Mesenchymal stem cell (in vitro differentiated cells and primary cell): ENCODE measurements at regions not wholly inside any gene's neighbourhood (a gene's known extent, or its start where the extent isn't known, plus 50 kb on each side); places are given as distances from the start of the nearest gene placed in this dataset.

ENCODE experiments used
- DNase-seq: peaks from one replicate; pipeline ENCODE4 v3.0.0-alpha.2; 2013
- H2AFZ ChIP-seq: one replicate; pipeline ENCODE4 v1.6.1; 2013; ENCODE audit warnings: low read depth, mild to moderate bottlenecking, control low read depth, inconsistent platforms, low read length, moderate library complexity
- H2AK5ac ChIP-seq: 2 replicates; pipeline ENCODE4 v1.6.1; 2013; ENCODE audit warnings: low read length, moderate library complexity, mild to moderate bottlenecking, inconsistent platforms; ENCODE audit not compliant: severe bottlenecking
- H2BK120ac ChIP-seq: one replicate; pipeline ENCODE4 v1.6.1; 2013; ENCODE audit warnings: low read depth, mild to moderate bottlenecking, inconsistent platforms, low read length, moderate library complexity
- H2BK12ac ChIP-seq, 2 experiments: one replicate each; pipeline ENCODE4 v1.6.1; 2013; ENCODE audit warnings: inconsistent platforms in 2 of 2, low read length in 2 of 2, mild to moderate bottlenecking in 2 of 2, moderate library complexity in 2 of 2, control low read depth in 1 of 2
- H2BK15ac ChIP-seq: one replicate; pipeline ENCODE4 v1.6.1; 2013; ENCODE audit warnings: mild to moderate bottlenecking, low read depth, inconsistent platforms; ENCODE audit not compliant: poor library complexity, severe bottlenecking
- H2BK5ac ChIP-seq: 2 replicates; pipeline ENCODE4 v1.6.1; 2013; ENCODE audit warnings: low read depth, mild to moderate bottlenecking, low read length, control low read depth, inconsistent platforms; ENCODE audit not compliant: poor library complexity, severe bottlenecking
- H3K14ac ChIP-seq, 2 experiments: one replicate each; pipeline ENCODE4 v1.6.1; 2013; ENCODE audit warnings: inconsistent platforms in 2 of 2, low read length in 2 of 2, control low read depth in 1 of 2, mild to moderate bottlenecking in 1 of 2, moderate library complexity in 1 of 2
- H3K18ac ChIP-seq, 2 experiments: one replicate each; pipeline ENCODE4 v1.6.1; 2013; ENCODE audit warnings: inconsistent platforms in 2 of 2, low read length in 2 of 2, control low read depth in 1 of 2, low read depth in 1 of 2, mild to moderate bottlenecking in 1 of 2
- H3K23ac ChIP-seq, 2 experiments: one replicate each; pipeline ENCODE4 v1.6.1; 2013; ENCODE audit warnings: inconsistent platforms in 2 of 2, low read length in 2 of 2, mild to moderate bottlenecking in 2 of 2, moderate library complexity in 2 of 2, control low read depth in 1 of 2
- H3K27ac ChIP-seq: 2 replicates; pipeline ENCODE4 v1.5.1; 2013; ENCODE audit warnings: mild to moderate bottlenecking, moderate library complexity, low read length, control low read depth, inconsistent platforms; ENCODE audit not compliant: poor library complexity, severe bottlenecking
- H3K27me3 ChIP-seq, 2 experiments: 2 replicates each; pipeline versions ENCODE4 v1.6.1 to v1.7.0; 2013; ENCODE audit warnings: low read length in 2 of 2, mild to moderate bottlenecking in 2 of 2, moderate library complexity in 2 of 2, control low read depth in 1 of 2, inconsistent platforms in 1 of 2; ENCODE audit not compliant: control insufficient read depth in 1 of 2, insufficient read depth in 1 of 2
- H3K36me3 ChIP-seq, 2 experiments: 2 replicates each; pipeline versions ENCODE4 v1.6.1 to v1.7.0; 2013; ENCODE audit warnings: low read length in 2 of 2, control low read depth in 1 of 2, inconsistent platforms in 1 of 2, low read depth in 1 of 2, mild to moderate bottlenecking in 1 of 2; ENCODE audit not compliant: insufficient read depth in 2 of 2, control insufficient read depth in 1 of 2
- H3K4ac ChIP-seq, 2 experiments: one replicate each; pipeline ENCODE4 v1.6.1; 2013; ENCODE audit warnings: inconsistent platforms in 2 of 2, low read length in 2 of 2, mild to moderate bottlenecking in 2 of 2, moderate library complexity in 2 of 2, control low read depth in 1 of 2, low read depth in 1 of 2
- H3K4me1 ChIP-seq: 2 replicates; pipeline ENCODE4 v1.6.1; 2013; ENCODE audit warnings: low read depth, low read length, control low read depth; ENCODE audit not compliant: control insufficient read depth, insufficient read depth
- H3K4me2 ChIP-seq: 2 replicates; pipeline ENCODE4 v1.6.1; 2013; ENCODE audit warnings: low read length, mild to moderate bottlenecking, inconsistent platforms; ENCODE audit not compliant: poor library complexity, severe bottlenecking
- H3K4me3 ChIP-seq, 2 experiments: 2 replicates each; pipeline versions ENCODE4 v1.5.1 to v1.7.0; 2013; ENCODE audit warnings: low read length in 2 of 2, mild to moderate bottlenecking in 2 of 2, control low read depth in 1 of 2, low read depth in 1 of 2; ENCODE audit not compliant: insufficient read depth in 1 of 2
- H3K79me1 ChIP-seq: replicated peaks from 2 replicates; pipeline ENCODE4 v1.6.1; 2013; ENCODE audit warnings: mild to moderate bottlenecking, control low read depth, low read length, inconsistent platforms; ENCODE audit not compliant: poor library complexity, severe bottlenecking
- H3K9ac ChIP-seq: 2 replicates; pipeline ENCODE4 v1.7.0; 2013; ENCODE audit warnings: mild to moderate bottlenecking, low read length, moderate library complexity
- H3K9me3 ChIP-seq: 2 replicates; pipeline ENCODE4 v1.7.0; 2013; ENCODE audit warnings: mild to moderate bottlenecking, low read length; ENCODE audit not compliant: control insufficient read depth
- H4K8ac ChIP-seq: one replicate; pipeline ENCODE4 v1.6.1; 2013; ENCODE audit warnings: inconsistent platforms, mild to moderate bottlenecking, low read length, moderate library complexity
- H4K91ac ChIP-seq: one replicate; pipeline ENCODE4 v1.6.1; 2013; ENCODE audit warnings: mild to moderate bottlenecking, low read length, inconsistent platforms
- WGBS: methylation state at CpG from one replicate; pipeline ENCODE4 v1.1.7; 2013; ENCODE audit warnings: mixed read lengths; 5-methylcytosine and 5-hydroxymethylcytosine counted together

DNA sequence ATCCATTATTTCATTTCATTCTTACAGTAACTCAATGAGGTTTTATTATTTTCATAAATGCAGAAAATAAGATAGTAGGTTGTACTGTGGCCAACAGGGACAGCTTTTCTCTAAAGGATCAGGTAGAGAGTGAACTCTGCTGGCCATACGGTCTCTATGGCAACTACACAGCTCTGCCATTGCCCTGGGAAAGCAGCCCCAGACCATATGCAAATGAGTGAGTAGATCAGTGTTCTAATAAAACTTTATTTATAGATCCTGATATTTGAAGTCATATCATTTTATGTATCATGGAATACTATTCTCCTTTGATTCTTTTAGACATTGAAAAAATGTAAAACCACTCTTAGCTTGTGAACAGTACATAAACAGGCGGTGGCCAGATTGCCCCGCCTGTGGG lies 192.5 kb upstream of the RREB1 start:
- no peak overlapping the region for H3K27ac ChIP-seq
- H3K4ac ChIP-seq: no peak overlapping the region
- no peak overlapping the region for H3K23ac ChIP-seq
- no peak overlapping the region for H4K8ac ChIP-seq
- no peak overlapping the region for H2BK120ac ChIP-seq
- peak overlapping the region; percentile 38 for H3K9ac ChIP-seq
- H2BK5ac ChIP-seq: no peak overlapping the region
- no peaks in the 10 kb centered on the region for H3K9me3 ChIP-seq
- H3K27me3 ChIP-seq: peaks cover 0 to 2% of the 10 kb centered on the region in 2 experiments
- H3K36me3 ChIP-seq: no peaks in the 10 kb centered on the region
- no peak overlapping the region for H3K4me2 ChIP-seq
- H2AK5ac ChIP-seq: no peak overlapping the region
- no peak overlapping the region for H4K91ac ChIP-seq
- no peak for DNase-seq
- H3K4me1 ChIP-seq: peaks cover 2% of the 10 kb centered on the region
- no peak overlapping the region for H2AFZ ChIP-seq
- H3K4me3 ChIP-seq: peak overlapping the region in 1 of 2 experiments; percentile 67
- H2BK15ac ChIP-seq: no peak overlapping the region
- H3K18ac ChIP-seq: no peak overlapping the region
- WGBS: 100% methylated on average over 3 of the region's 3 CpGs
- H2BK12ac ChIP-seq: no peak overlapping the region
- no peaks in the 10 kb centered on the region for H3K79me1 ChIP-seq
- no peak overlapping the region for H3K14ac ChIP-seq

DNA sequence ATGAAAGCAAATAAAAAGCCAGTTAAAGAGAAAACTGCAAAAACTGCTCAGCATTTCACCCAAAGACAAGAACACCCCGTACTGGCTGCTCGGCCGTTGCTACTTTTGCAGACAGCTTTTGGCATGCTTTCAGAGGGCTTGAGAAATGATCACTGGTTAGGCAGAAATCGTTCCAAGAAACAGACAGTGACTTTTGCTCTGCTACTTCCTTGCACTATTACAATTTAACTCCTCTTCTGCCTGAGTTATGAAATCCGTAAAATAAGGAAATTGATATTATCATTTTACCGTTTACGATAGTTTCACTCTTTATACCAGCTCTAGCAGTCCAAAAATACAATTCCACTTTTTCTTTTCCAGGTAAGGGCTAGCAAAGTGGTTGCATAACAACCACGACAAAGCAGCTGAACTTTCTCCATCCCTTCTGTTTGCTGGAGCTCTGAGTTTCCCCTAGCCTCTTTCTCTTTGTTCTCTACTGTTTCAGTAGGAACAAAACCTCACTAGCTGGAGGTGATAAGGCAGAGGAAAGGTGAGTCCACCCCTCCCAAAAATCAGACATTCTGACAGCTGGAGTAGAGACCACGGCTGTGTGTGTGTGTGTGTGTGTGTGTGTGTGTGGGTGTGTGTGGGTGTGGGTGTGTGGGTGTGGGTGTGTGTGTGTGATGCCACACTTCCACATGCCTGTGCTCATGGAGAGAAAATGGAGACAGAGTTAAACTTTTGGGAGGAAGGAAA lies 191.8 kb upstream of the RREB1 start:
- Histone ChIP-seq H3K4ac (no peak overlapping the region), H3K9me3 (no peaks in the 10 kb centered on the region), H2AK5ac (no peak overlapping the region), H4K8ac (peak overlapping the region; percentile 87), H3K4me2 (no peak overlapping the region), H4K91ac (peak overlapping the region; percentile 59), H3K36me3 (no peaks in the 10 kb centered on the region), H3K27me3 (peaks cover 0 to 2% of the 10 kb centered on the region in 2 experiments), H3K79me1 (no peaks in the 10 kb centered on the region), H2BK120ac (no peak overlapping the region), H3K23ac (peak overlapping the region in 1 of 2 experiments; percentile 15), H2BK5ac (no peak overlapping the region), H3K4me3 (peak overlapping the region in 1 of 2 experiments; percentile 67), H3K14ac (no peak overlapping the region), H2AFZ (no peak overlapping the region), H3K4me1 (peaks cover 2% of the 10 kb centered on the region), H2BK12ac (peak overlapping the region; percentile 15 to 55), H3K18ac (peak overlapping the region in 1 of 2 experiments; percentile 48), H3K9ac (peak overlapping the region; percentile 38), H2BK15ac (no peak overlapping the region), H3K27ac (no peak overlapping the region)
- peak; percentile 42 for DNase-seq
- WGBS: 62% methylated on average over 9 of the region's 9 CpGs

DNA sequence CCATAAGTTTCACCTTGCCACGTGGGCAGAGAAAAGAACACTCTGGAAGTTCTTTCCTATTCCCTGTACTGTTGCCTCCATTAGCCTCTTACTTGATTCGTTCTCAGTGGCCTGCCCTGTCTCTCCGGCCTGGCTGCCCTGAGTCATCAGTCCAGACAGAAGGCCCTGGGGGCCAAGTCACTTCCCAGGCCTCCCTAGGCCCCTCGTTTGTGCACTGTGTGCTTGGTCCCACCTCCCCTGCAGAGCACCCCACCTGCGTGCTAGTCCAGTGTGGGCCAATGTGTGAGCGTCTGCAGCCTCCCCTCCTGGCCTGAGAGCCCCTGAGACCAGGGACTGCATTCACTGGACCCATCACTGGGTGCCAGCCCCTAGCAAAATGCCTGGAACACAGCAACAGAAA lies 191.2 kb upstream of the RREB1 start:
- WGBS: 52% methylated on average over 6 of the region's 6 CpGs
- Histone ChIP-seq H3K36me3 (no peaks in the 10 kb centered on the region), H2BK5ac (no peak overlapping the region), H3K14ac (peak overlapping the region in 1 of 2 experiments; percentile 81), H3K4me2 (no peak overlapping the region), H3K9me3 (no peaks in the 10 kb centered on the region), H3K4me3 (no peak overlapping the region), H2AFZ (no peak overlapping the region), H3K23ac (no peak overlapping the region), H4K91ac (peak overlapping the region; percentile 4), H2BK12ac (peak overlapping the region; percentile 15 to 64), H3K4ac (peak overlapping the region in 1 of 2 experiments; percentile 46), H2BK15ac (no peak overlapping the region), H3K4me1 (peaks cover 2% of the 10 kb centered on the region), H3K27ac (no peak overlapping the region), H3K9ac (peak overlapping the region; percentile 38), H2AK5ac (no peak overlapping the region), H3K27me3 (no peaks in the 10 kb centered on the region), H3K18ac (peak overlapping the region; percentile 23 to 48), H4K8ac (peak overlapping the region; percentile 87), H2BK120ac (no peak overlapping the region), H3K79me1 (no peaks in the 10 kb centered on the region)
- peak; percentile 41 for DNase-seq

DNA sequence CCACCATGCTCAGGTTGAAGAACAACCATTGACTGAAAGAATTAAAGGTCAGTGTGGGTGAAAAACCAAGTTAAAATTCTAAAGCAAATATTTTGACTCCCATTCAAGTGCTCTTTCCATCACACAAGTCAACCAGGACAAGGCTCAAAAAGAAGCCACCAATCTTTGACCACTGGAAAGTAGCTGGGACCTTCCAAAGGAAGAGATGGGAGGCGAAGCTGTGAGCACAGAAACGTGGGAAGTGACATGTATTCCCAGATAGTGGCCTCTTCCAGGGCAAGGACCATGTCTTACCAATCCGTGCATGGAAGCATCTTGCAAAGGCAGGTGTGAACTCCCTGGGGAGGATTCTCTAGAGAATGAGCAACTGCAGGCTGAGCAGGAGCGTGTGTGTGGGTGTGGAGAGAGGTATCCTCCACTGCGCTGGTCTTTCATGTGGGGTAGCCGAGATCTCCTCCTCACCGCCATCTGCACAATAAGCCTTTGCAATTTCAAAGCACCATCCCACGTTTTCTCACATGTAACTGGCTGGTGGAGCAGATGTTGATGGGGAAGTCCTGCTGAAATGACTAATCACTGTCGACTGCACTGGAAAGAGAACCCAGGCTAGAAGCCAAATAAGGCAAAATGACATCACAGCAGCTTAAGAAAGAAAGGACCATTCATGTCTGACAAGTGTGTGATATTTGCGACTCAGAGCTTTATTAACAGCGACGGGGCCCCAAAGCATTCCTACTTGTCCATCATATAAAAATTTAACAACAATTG lies 189.4 kb upstream of the RREB1 start:
- 76% methylated on average over 9 of the region's 12 CpGs for WGBS

More for the DNA sequence above, 189.4 kb upstream of the RREB1 start:
- Histone ChIP-seq H3K14ac (no peak overlapping the region), H3K27me3 (no peaks in the 10 kb centered on the region), H3K9ac (no peak overlapping the region), H3K4me1 (peaks cover 2% of the 10 kb centered on the region), H2BK15ac (no peak overlapping the region), H3K9me3 (no peaks in the 10 kb centered on the region), H2BK5ac (no peak overlapping the region), H2AK5ac (no peak overlapping the region), H4K8ac (no peak overlapping the region), H3K4ac (no peak overlapping the region), H3K36me3 (no peaks in the 10 kb centered on the region), H2BK12ac (no peak overlapping the region), H3K79me1 (no peaks in the 10 kb centered on the region), H3K23ac (no peak overlapping the region), H3K4me2 (no peak overlapping the region), H3K18ac (no peak overlapping the region), H2AFZ (no peak overlapping the region), H3K4me3 (no peak overlapping the region), H4K91ac (no peak overlapping the region), H3K27ac (no peak overlapping the region), H2BK120ac (no peak overlapping the region)
- DNase-seq: peak; percentile 36
